ENCODE measurements at regions not wholly inside any gene's neighbourhood (a gene's known extent, or its start where the extent isn't known, plus 50 kb on each side); places are given as distances from the start of the nearest gene placed in this dataset.

- TF ChIP-seq TCF12 (IDR thresholded peaks at IDR 0.05; ENCODE audit: low read depth) (no peak), YY1 (IDR thresholded peaks at IDR 0.05; ENCODE audit: low read depth) (no peak), CEBPB (IDR thresholded peaks at IDR 0.05) (no peak), EGR1 (IDR thresholded peaks at IDR 0.05) (no peak), MAX (IDR thresholded peaks at IDR 0.05) (no peak), USF1 (IDR thresholded peaks at IDR 0.05) (no peak), NFIC (IDR thresholded peaks at IDR 0.05) (no peak), RAD21 (IDR thresholded peaks at IDR 0.05; ENCODE audit: low read depth) (no peak), ZBTB7A (IDR thresholded peaks at IDR 0.05; ENCODE audit: low read depth) (no peak)
- TF ChIP-seq, protein P1, sequence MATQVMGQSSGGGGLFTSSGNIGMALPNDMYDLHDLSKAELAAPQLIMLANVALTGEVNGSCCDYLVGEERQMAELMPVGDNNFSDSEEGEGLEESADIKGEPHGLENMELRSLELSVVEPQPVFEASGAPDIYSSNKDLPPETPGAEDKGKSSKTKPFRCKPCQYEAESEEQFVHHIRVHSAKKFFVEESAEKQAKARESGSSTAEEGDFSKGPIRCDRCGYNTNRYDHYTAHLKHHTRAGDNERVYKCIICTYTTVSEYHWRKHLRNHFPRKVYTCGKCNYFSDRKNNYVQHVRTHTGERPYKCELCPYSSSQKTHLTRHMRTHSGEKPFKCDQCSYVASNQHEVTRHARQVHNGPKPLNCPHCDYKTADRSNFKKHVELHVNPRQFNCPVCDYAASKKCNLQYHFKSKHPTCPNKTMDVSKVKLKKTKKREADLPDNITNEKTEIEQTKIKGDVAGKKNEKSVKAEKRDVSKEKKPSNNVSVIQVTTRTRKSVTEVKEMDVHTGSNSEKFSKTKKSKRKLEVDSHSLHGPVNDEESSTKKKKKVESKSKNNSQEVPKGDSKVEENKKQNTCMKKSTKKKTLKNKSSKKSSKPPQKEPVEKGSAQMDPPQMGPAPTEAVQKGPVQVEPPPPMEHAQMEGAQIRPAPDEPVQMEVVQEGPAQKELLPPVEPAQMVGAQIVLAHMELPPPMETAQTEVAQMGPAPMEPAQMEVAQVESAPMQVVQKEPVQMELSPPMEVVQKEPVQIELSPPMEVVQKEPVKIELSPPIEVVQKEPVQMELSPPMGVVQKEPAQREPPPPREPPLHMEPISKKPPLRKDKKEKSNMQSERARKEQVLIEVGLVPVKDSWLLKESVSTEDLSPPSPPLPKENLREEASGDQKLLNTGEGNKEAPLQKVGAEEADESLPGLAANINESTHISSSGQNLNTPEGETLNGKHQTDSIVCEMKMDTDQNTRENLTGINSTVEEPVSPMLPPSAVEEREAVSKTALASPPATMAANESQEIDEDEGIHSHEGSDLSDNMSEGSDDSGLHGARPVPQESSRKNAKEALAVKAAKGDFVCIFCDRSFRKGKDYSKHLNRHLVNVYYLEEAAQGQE (IDR thresholded peaks at IDR 0.05; ENCODE audit: low read depth) = no peak
Observed at GRCh38 chr13:104895521-104895920, 1639.9 kb downstream of the EFNB2 start.

GRCh38 chr13:104875038-104875754 is 1660.3 kb downstream of the EFNB2 start:
- TF ChIP-seq TAF1 (IDR thresholded peaks at IDR 0.05; ENCODE audit: low read depth) (no peak), MAX (IDR thresholded peaks at IDR 0.05) (no peak), EP300 (IDR thresholded peaks at IDR 0.05; ENCODE audit: borderline replicate concordance) (no peak), EGR1 (IDR thresholded peaks at IDR 0.05) (no peak), TEAD4 (IDR thresholded peaks at IDR 0.05) (no peak), USF1 (IDR thresholded peaks at IDR 0.05) (no peak), FOXM1 (IDR thresholded peaks at IDR 0.05; ENCODE audit: borderline replicate concordance, low read depth) (no peak), NFIC (IDR thresholded peaks at IDR 0.05) (no peak), RAD21 (IDR thresholded peaks at IDR 0.05; ENCODE audit: low read depth) (no peak), ZBTB7A (IDR thresholded peaks at IDR 0.05; ENCODE audit: low read depth) (no peak), YY1 (IDR thresholded peaks at IDR 0.05; ENCODE audit: low read depth) (no peak), CEBPB (IDR thresholded peaks at IDR 0.05) (no peak), CREB1 (IDR thresholded peaks at IDR 0.05; ENCODE audit: low read depth) (no peak), TCF12 (IDR thresholded peaks at IDR 0.05; ENCODE audit: low read depth) (no peak)
- TF ChIP-seq, protein P1 (IDR thresholded peaks at IDR 0.05; ENCODE audit: low read depth) = no peak

DNA sequence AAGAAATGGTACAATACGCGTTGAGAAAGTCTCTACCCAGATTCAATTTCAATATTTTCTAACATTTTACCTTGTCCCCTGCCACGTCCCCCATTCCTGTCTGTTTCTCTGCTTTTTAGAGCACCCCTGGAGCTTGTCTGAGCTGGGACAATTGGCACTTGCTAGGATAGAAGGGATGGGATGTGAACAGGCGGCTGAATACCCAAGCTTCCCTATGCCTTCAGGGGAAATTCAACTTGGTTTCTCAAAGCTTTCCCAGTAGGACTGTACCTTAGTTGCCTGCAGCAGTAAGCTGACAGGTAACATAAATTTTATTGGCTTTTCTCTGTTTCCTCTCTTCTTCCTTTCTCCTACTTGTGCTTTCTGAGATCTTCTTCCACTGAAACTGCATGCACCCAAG is 1663.3 kb downstream of the EFNB2 start:
- TF ChIP-seq, protein P1 (IDR thresholded peaks at IDR 0.05; ENCODE audit: low read depth) = no peak
- no peak for TF ChIP-seq FOXM1 (IDR thresholded peaks at IDR 0.05; ENCODE audit: borderline replicate concordance, low read depth)
- no peak for TF ChIP-seq TEAD4 (IDR thresholded peaks at IDR 0.05)

DNA sequence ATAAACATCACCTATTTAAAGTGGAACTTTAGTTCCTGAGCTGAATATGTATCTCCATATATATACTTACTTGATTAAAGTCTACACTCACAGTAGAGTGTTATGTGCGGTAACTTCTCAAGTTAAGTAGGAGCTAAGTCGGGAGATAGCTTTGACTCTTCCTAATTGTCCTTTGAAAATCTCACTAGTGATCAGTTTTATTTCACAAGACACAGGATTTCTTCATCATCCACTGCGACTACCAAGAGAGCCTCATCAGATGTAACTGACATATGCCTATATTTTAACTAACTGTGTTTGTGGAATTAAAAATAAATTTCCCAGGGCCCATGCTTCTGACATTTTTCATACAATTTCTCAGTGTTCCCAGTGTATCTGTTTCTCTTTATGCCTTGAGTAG is 1664.0 kb downstream of the EFNB2 start:
- TF ChIP-seq CEBPB (IDR thresholded peaks at IDR 0.05) (no peak), EGR1 (IDR thresholded peaks at IDR 0.05) (no peak), TAF1 (IDR thresholded peaks at IDR 0.05; ENCODE audit: low read depth) (no peak), TEAD4 (IDR thresholded peaks at IDR 0.05) (no peak), TCF12 (IDR thresholded peaks at IDR 0.05; ENCODE audit: low read depth) (no peak), EP300 (IDR thresholded peaks at IDR 0.05; ENCODE audit: borderline replicate concordance) (no peak), RAD21 (IDR thresholded peaks at IDR 0.05; ENCODE audit: low read depth) (no peak), ZBTB7A (IDR thresholded peaks at IDR 0.05; ENCODE audit: low read depth) (no peak), MAX (IDR thresholded peaks at IDR 0.05) (no peak), NFIC (IDR thresholded peaks at IDR 0.05) (no peak), FOXM1 (IDR thresholded peaks at IDR 0.05; ENCODE audit: borderline replicate concordance, low read depth) (no peak), YY1 (IDR thresholded peaks at IDR 0.05; ENCODE audit: low read depth) (no peak), CREB1 (IDR thresholded peaks at IDR 0.05; ENCODE audit: low read depth) (no peak), USF1 (IDR thresholded peaks at IDR 0.05) (no peak)
- TF ChIP-seq, protein P1 (IDR thresholded peaks at IDR 0.05; ENCODE audit: low read depth) = no peak
